CD8-positive, alpha-beta memory T cell (primary cell): ENCODE measurements at regions not wholly inside any gene's neighbourhood (a gene's known extent, or its start where the extent isn't known, plus 50 kb on each side); places are given as distances from the start of the nearest gene placed in this dataset.

Experiments used
- CTCF ChIA-PET: fragments of 350-600 bp; sonication (Branson Sonifier 250); formaldehyde crosslinking; loops from one replicate; lab custom pipeline; 2021; ENCODE audit warnings: antibody characterized with exemption; lab: Charles Lee
- POLR2A ChIA-PET: fragments of 350-600 bp; sonication (Branson Sonifier 250); formaldehyde crosslinking; loops from one replicate; lab custom pipeline; 2021; ENCODE audit warnings: antibody characterized with exemption; lab: Charles Lee
- DNase-seq, 5 donors: peaks; one replicate each; pipeline versions ENCODE4 v3.0.0 to v3.0.0-alpha.2; 2020 to 2022; ENCODE audit warnings: mixed read lengths in 1 of 5
- H3K27ac ChIP-seq: one replicate; pipeline ENCODE4 v1.7.0; 2013; ENCODE audit warnings: low read depth, mild to moderate bottlenecking, low read length, moderate library complexity
- H3K27me3 ChIP-seq: 2 replicates; pipeline ENCODE4 v1.7.0; 2013; ENCODE audit warnings: low read length, mild to moderate bottlenecking; ENCODE audit not compliant: insufficient read depth, poor library complexity, severe bottlenecking
- H3K36me3 ChIP-seq: 2 replicates; pipeline ENCODE4 v1.7.0; 2013; ENCODE audit warnings: mild to moderate bottlenecking, low read length, moderate library complexity; ENCODE audit not compliant: insufficient read depth
- H3K4me1 ChIP-seq: 2 replicates; pipeline ENCODE4 v1.7.0; 2013; ENCODE audit warnings: mild to moderate bottlenecking, low read length, moderate library complexity; ENCODE audit not compliant: insufficient read depth
- H3K4me3 ChIP-seq: 2 replicates; pipeline ENCODE4 v1.7.0; 2013; ENCODE audit warnings: mild to moderate bottlenecking, low read length
- H3K9me3 ChIP-seq: 2 replicates; pipeline ENCODE4 v1.7.0; 2013; ENCODE audit warnings: mild to moderate bottlenecking, low read length
- H3K27ac Mint-ChIP-seq, 8 donors: one replicate each; pipeline ENCODE4 v1.8.0; 2020 to 2021; ENCODE audit warnings: mixed read lengths in 8 of 8, mild to moderate bottlenecking in 6 of 8, inconsistent platforms in 3 of 8, moderate library complexity in 3 of 8
- H3K27me3 Mint-ChIP-seq, 2 donors: one replicate each; pipeline ENCODE4 v1.8.0; 2020 to 2021; ENCODE audit warnings: mixed read lengths in 2 of 2, mild to moderate bottlenecking in 1 of 2, moderate library complexity in 1 of 2
- H3K36me3 Mint-ChIP-seq, 3 donors: one replicate each; pipeline ENCODE4 v1.8.0; 2020 to 2021; ENCODE audit warnings: mixed read lengths in 3 of 3, inconsistent platforms in 1 of 3, mild to moderate bottlenecking in 1 of 3
- H3K4me1 Mint-ChIP-seq, 3 donors: one replicate each; pipeline ENCODE4 v1.8.0; 2020 to 2021; ENCODE audit warnings: mixed read lengths in 3 of 3, inconsistent platforms in 1 of 3, mild to moderate bottlenecking in 1 of 3
- H3K4me3 Mint-ChIP-seq, 7 donors: one replicate each; pipeline ENCODE4 v1.8.0; 2020 to 2021; ENCODE audit warnings: mixed read lengths in 7 of 7, mild to moderate bottlenecking in 6 of 7, moderate library complexity in 4 of 7, inconsistent platforms in 2 of 7
- H3K9me3 Mint-ChIP-seq, 5 donors: one replicate each; pipeline ENCODE4 v1.8.0; 2020 to 2022; ENCODE audit warnings: mixed read lengths in 5 of 5, mild to moderate bottlenecking in 3 of 5, moderate library complexity in 2 of 5, inconsistent platforms in 1 of 5

- no peak overlapping the region for H3K4me3 Mint-ChIP-seq
- CTCF ChIA-PET, result no interaction called here
Observed at GRCh38 chr11:112321501-112322172, 61.0 kb upstream of the PLET1 start.

DNA sequence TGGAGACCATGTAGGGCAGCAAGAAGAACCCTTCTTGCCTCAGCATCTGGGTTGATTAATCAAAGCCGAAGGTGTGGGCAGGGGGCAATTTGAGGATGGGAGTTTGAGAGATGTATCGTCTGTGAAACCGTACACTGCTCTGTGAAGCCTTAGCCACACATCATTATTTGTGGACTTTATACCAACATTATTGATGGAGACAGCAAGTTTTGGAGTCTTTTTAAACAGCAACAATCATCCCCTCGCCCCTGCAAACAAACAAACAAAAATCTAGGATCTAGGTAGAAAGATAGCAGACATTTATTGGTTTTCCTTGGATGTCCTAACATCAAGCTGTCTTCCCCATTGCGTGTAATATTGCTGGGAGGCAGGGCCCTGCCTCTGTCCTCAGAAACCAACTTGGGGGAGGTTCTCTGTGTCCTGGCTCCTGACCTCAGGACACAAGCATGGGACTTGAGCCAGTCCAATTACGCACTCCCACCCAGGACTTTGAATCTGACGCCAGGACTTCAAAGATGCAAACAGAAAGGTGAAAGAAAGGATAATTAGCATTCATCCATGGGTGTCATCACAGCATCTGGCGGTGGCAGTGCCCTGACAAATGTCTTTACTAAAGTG is 61.6 kb upstream of the PLET1 start:
- ChIA-PET POLR2A (no interaction called here), CTCF (no interaction called here)
- no peak for DNase-seq
- no peak overlapping the region for H3K27ac ChIP-seq
- H3K4me1 ChIP-seq, result peaks cover 9% of the 10 kb centered on the region
- Mint-ChIP-seq H3K9me3 (peaks cover 0 to 14% (median 5%) of the 10 kb centered on the region in 5 donors), H3K36me3 (peaks cover 2 to 8% (median 5%) of the 10 kb centered on the region in 3 donors), H3K4me3 (no peak overlapping the region), H3K4me1 (peaks cover 3 to 15% (median 11%) of the 10 kb centered on the region in 3 donors), H3K27me3 (peaks cover 0 to 1% of the 10 kb centered on the region in 2 donors), H3K27ac (peak overlapping the region in 1 of 8 donors; percentile 33)
- H3K9me3 ChIP-seq, result no peaks in the 10 kb centered on the region
- H3K4me3 ChIP-seq, result no peak overlapping the region
- no peaks in the 10 kb centered on the region for H3K36me3 ChIP-seq
- H3K27me3 ChIP-seq, result no peaks in the 10 kb centered on the region

More at GRCh38 chr11:112321501-112322172, 61.0 kb upstream of the PLET1 start:
- POLR2A ChIA-PET, result no interaction called here
- no peak overlapping the region for H3K4me3 ChIP-seq
- Mint-ChIP-seq H3K9me3 (peaks cover 0 to 9% (median 4%) of the 10 kb centered on the region in 5 donors), H3K27ac (peak overlapping the region in 1 of 8 donors; percentile 38), H3K4me1 (peaks cover 3 to 15% (median 11%) of the 10 kb centered on the region in 3 donors), H3K36me3 (peaks cover 2 to 7% (median 2%) of the 10 kb centered on the region in 3 donors), H3K27me3 (peaks cover 0 to 1% of the 10 kb centered on the region in 2 donors)
- peaks cover 9% of the 10 kb centered on the region for H3K4me1 ChIP-seq
- no peaks in the 10 kb centered on the region for H3K27me3 ChIP-seq
- H3K27ac ChIP-seq, result no peak overlapping the region
- no peaks in the 10 kb centered on the region for H3K9me3 ChIP-seq
- no peaks in the 10 kb centered on the region for H3K36me3 ChIP-seq
- no peak for DNase-seq

DNA sequence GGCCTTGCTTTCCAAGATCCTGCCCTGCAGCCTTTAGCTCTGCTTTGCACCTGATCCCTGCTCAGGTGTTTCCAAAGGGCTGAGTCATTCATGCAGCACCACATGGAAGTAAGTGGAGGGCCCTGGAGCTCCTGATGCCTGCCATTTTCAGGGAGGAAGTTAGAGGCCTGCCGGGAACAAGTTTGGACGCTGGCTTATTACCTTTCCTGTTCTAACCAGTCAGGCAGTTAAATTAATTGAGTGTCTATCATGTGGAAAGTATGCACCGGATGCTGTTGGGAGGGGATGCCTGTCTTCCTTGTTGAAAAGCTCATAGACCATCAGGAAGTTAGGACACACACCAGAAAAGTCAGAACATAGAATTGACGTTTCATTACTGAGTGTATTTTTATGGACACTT is 73.7 kb upstream of the PLET1 start:
- Histone ChIP-seq H3K4me1 (no peaks in the 10 kb centered on the region), H3K4me3 (no peak overlapping the region), H3K9me3 (no peaks in the 10 kb centered on the region), H3K27ac (no peak overlapping the region), H3K27me3 (no peaks in the 10 kb centered on the region), H3K36me3 (no peaks in the 10 kb centered on the region)
- ChIA-PET POLR2A (no interaction called here), CTCF (no interaction called here)
- Mint-ChIP-seq H3K4me1 (no peaks in the 10 kb centered on the region), H3K27me3 (peaks cover 0 to 4% of the 10 kb centered on the region in 2 donors), H3K27ac (no peak overlapping the region), H3K36me3 (peaks cover 1 to 22% (median 4%) of the 10 kb centered on the region in 3 donors), H3K4me3 (no peak overlapping the region), H3K9me3 (peaks cover 0 to 6% (median 0%) of the 10 kb centered on the region in 5 donors)
- DNase-seq, result no peak

DNA sequence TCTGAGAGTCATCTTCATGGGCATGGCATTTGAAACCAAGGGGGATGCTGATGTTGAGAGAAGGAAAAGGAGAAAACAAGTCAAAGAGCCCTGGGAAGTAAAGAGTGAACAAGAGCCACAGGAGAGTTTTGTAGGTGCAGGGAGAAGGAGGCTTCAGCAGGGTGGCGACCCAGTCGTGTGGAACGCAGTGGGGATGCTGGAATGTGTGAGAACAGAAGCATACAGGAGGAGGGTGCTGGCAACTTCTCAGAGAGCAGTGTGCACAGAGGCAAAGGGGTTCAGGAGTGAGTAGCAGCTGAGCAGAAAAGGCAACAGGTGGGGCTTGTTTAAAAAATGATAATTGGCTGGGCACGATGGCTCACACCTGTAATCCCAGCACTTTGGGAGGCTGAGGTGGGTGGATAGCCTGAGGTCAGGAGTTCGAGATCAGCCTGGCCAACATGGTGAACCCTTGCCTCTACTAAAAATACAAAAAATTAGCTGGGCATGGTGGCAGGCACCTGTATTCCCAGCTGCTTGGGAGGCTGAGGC is 75.8 kb upstream of the PLET1 start:
- Histone ChIP-seq H3K27ac (no peak overlapping the region), H3K27me3 (no peaks in the 10 kb centered on the region), H3K9me3 (no peaks in the 10 kb centered on the region), H3K4me1 (no peaks in the 10 kb centered on the region), H3K36me3 (no peaks in the 10 kb centered on the region), H3K4me3 (no peak overlapping the region)
- POLR2A ChIA-PET, result no interaction called here
- peaks cover 0 to 2% (median 0%) of the 10 kb centered on the region in 5 donors for H3K9me3 Mint-ChIP-seq
- H3K4me3 Mint-ChIP-seq, result no peak overlapping the region
- no peak for DNase-seq
- peaks cover 0 to 2% of the 10 kb centered on the region in 2 donors for H3K27me3 Mint-ChIP-seq
- H3K27ac Mint-ChIP-seq, result peak overlapping the region in 3 of 8 donors; percentile 34 to 83 (median 40)
- H3K36me3 Mint-ChIP-seq, result peaks cover 1 to 16% (median 2%) of the 10 kb centered on the region in 3 donors
- H3K4me1 Mint-ChIP-seq, result no peaks in the 10 kb centered on the region
- CTCF ChIA-PET, result no interaction called here

GRCh38 chr11:112339566-112339965 is 78.9 kb upstream of the PLET1 start:
- Histone ChIP-seq H3K4me1 (no peaks in the 10 kb centered on the region), H3K4me3 (no peak overlapping the region), H3K36me3 (no peaks in the 10 kb centered on the region), H3K27ac (no peak overlapping the region), H3K9me3 (no peaks in the 10 kb centered on the region), H3K27me3 (no peaks in the 10 kb centered on the region)
- no peak for DNase-seq
- Mint-ChIP-seq H3K9me3 (peaks cover 0 to 2% (median 0%) of the 10 kb centered on the region in 5 donors), H3K4me3 (no peak overlapping the region), H3K4me1 (no peaks in the 10 kb centered on the region), H3K36me3 (peaks cover 0 to 13% (median 2%) of the 10 kb centered on the region in 3 donors), H3K27ac (peak overlapping the region in 1 of 8 donors; percentile 72), H3K27me3 (peaks cover 0 to 2% of the 10 kb centered on the region in 2 donors)
- ChIA-PET CTCF (no interaction called here), POLR2A (no interaction called here)

DNA sequence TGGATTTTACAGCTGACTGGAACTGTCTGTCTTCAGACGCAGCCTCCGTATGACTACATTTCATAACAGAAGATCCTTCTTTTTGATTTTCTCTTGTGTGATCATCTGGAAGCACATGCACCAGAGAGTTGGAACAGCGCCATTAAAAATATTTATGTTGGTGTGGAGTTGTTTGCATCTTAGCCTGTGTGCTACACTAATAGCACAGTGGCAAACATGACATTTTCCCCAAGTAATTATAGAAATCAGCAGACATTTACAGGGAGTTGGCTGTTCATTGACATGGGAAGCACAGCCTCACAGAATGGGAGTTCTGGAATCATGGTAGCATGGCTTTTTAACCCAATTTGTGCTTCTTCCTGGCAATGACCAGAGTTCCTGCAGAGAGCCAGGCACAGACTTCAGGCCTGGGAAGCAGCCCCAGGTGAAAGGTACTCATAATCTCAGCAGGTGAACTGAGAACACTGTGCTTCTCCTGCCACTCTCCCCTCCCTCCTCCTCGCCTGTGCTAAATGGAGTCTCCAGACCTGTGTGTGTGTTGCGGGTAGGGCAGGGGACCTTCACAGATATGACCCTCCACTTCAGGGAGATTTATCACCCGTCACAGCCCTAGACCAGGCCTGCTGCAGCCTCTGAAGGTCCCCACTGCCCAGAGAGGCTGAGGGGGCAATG is 82.8 kb upstream of the PLET1 start:
- H3K4me3 Mint-ChIP-seq, result no peak overlapping the region
- H3K27me3 Mint-ChIP-seq, result peaks cover 0 to 3% of the 10 kb centered on the region in 2 donors
- no peak overlapping the region for H3K27ac Mint-ChIP-seq
- Histone ChIP-seq H3K36me3 (no peaks in the 10 kb centered on the region), H3K27me3 (no peaks in the 10 kb centered on the region), H3K4me3 (no peak overlapping the region), H3K27ac (no peak overlapping the region), H3K4me1 (no peaks in the 10 kb centered on the region), H3K9me3 (no peaks in the 10 kb centered on the region)
- CTCF ChIA-PET, result no interaction called here
- POLR2A ChIA-PET, result no interaction called here
- no peaks in the 10 kb centered on the region for H3K9me3 Mint-ChIP-seq
- no peaks in the 10 kb centered on the region for H3K4me1 Mint-ChIP-seq
- no peak for DNase-seq
- peaks cover 0 to 1% (median 0%) of the 10 kb centered on the region in 3 donors for H3K36me3 Mint-ChIP-seq

- no peaks in the 10 kb centered on the region for H3K4me1 Mint-ChIP-seq
- no peak overlapping the region for H3K4me3 Mint-ChIP-seq
- CTCF ChIA-PET, result no interaction called here
- no peaks in the 10 kb centered on the region for H3K9me3 ChIP-seq
- H3K27me3 Mint-ChIP-seq, result peaks cover 0 to 3% of the 10 kb centered on the region in 2 donors
- POLR2A ChIA-PET, result no interaction called here
- no peak overlapping the region for H3K27ac Mint-ChIP-seq
- no peaks in the 10 kb centered on the region for H3K36me3 ChIP-seq
- H3K9me3 Mint-ChIP-seq, result no peaks in the 10 kb centered on the region
- no peak overlapping the region for H3K27ac ChIP-seq
- DNase-seq, result no peak
- no peaks in the 10 kb centered on the region for H3K27me3 ChIP-seq
- no peak overlapping the region for H3K4me3 ChIP-seq
- peaks cover 0 to 3% (median 0%) of the 10 kb centered on the region in 3 donors for H3K36me3 Mint-ChIP-seq
- H3K4me1 ChIP-seq, result no peaks in the 10 kb centered on the region
Observed at GRCh38 chr11:112344040-112344413, 83.4 kb upstream of the PLET1 start.

GRCh38 chr11:112345166-112345565 is 84.5 kb upstream of the PLET1 start:
- CTCF ChIA-PET, result no interaction called here

More at GRCh38 chr11:112345166-112345565, 84.5 kb upstream of the PLET1 start:
- H3K27ac Mint-ChIP-seq, result peak overlapping the region in 1 of 8 donors; percentile 63
- Histone ChIP-seq H3K9me3 (no peaks in the 10 kb centered on the region), H3K4me3 (no peak overlapping the region), H3K27me3 (no peaks in the 10 kb centered on the region), H3K4me1 (no peaks in the 10 kb centered on the region), H3K36me3 (no peaks in the 10 kb centered on the region), H3K27ac (no peak overlapping the region)
- POLR2A ChIA-PET, result no interaction called here
- peaks cover 0 to 3% of the 10 kb centered on the region in 2 donors for H3K27me3 Mint-ChIP-seq
- DNase-seq, result no peak
- peaks cover 0 to 3% (median 0%) of the 10 kb centered on the region in 3 donors for H3K36me3 Mint-ChIP-seq
- H3K4me3 Mint-ChIP-seq, result no peak overlapping the region
- no peaks in the 10 kb centered on the region for H3K9me3 Mint-ChIP-seq
- H3K4me1 Mint-ChIP-seq, result no peaks in the 10 kb centered on the region
